ENCODE measurements at regions not wholly inside any gene's neighbourhood (a gene's known extent, or its start where the extent isn't known, plus 50 kb on each side); places are given as distances from the start of the nearest gene placed in this dataset.

- no peak for TF ChIP-seq CTCF (conservative IDR thresholded peaks at IDR 0.05; ENCODE audit: low read depth, low read length)
- DNase-seq (ENCODE audit: low read depth), result no peak
These were observed 312.5 kb upstream of the TNRC6C start for GRCh38 chr17:77646046-77646430.

GRCh38 chr17:77647531-77647930 is 311.0 kb upstream of the TNRC6C start:
- H3K4me3 ChIP-seq (ENCODE audit: low read length), result no peak overlapping the region
- TF ChIP-seq CTCF (conservative IDR thresholded peaks at IDR 0.05; ENCODE audit: low read depth, low read length), result no peak
- DNase-seq (ENCODE audit: low read depth), result no peak

More at GRCh38 chr17:77646046-77646430, 312.5 kb upstream of the TNRC6C start:
- no peak overlapping the region for H3K4me3 ChIP-seq (ENCODE audit: low read length)

GRCh38 chr17:77649717-77650211 is 308.7 kb upstream of the TNRC6C start:
- no peak overlapping the region for H3K4me3 ChIP-seq (ENCODE audit: low read length)
- no peak for TF ChIP-seq CTCF (conservative IDR thresholded peaks at IDR 0.05; ENCODE audit: low read depth, low read length)
- no peak for DNase-seq (ENCODE audit: low read depth)

GRCh38 chr17:77651988-77652387 is 306.5 kb upstream of the TNRC6C start:
- TF ChIP-seq CTCF (conservative IDR thresholded peaks at IDR 0.05; ENCODE audit: low read depth, low read length), result no peak
- no peak overlapping the region for H3K4me3 ChIP-seq (ENCODE audit: low read length)
- DNase-seq (ENCODE audit: low read depth), result no peak

- no peak overlapping the region for H3K4me3 ChIP-seq (ENCODE audit: low read length)
- no peak for DNase-seq (ENCODE audit: low read depth)
- no peak for TF ChIP-seq CTCF (conservative IDR thresholded peaks at IDR 0.05; ENCODE audit: low read depth, low read length)
These were observed 304.2 kb upstream of the TNRC6C start for GRCh38 chr17:77654296-77654695.

GRCh38 chr17:77654850-77655249 is 303.7 kb upstream of the TNRC6C start:
- DNase-seq (ENCODE audit: low read depth), result no peak
- TF ChIP-seq CTCF (conservative IDR thresholded peaks at IDR 0.05; ENCODE audit: low read depth, low read length), result no peak
- H3K4me3 ChIP-seq (ENCODE audit: low read length), result no peak overlapping the region

GRCh38 chr17:77656054-77656453 is 302.4 kb upstream of the TNRC6C start:
- TF ChIP-seq CTCF (conservative IDR thresholded peaks at IDR 0.05; ENCODE audit: low read depth, low read length), result no peak
- no peak overlapping the region for H3K4me3 ChIP-seq (ENCODE audit: low read length)
- no peak for DNase-seq (ENCODE audit: low read depth)
